DMS53 treated with DMSO at 0.1 percent for 48 hours (cell line): ENCODE measurements at regions not wholly inside any gene's neighbourhood (a gene's known extent, or its start where the extent isn't known, plus 50 kb on each side); places are given as distances from the start of the nearest gene placed in this dataset.

Source experiments
- DNase-seq: peaks from one replicate; lab custom pipeline; 2025; ENCODE audit not compliant: unreplicated experiment; lab: John Stamatoyannopoulos, UW

DNA sequence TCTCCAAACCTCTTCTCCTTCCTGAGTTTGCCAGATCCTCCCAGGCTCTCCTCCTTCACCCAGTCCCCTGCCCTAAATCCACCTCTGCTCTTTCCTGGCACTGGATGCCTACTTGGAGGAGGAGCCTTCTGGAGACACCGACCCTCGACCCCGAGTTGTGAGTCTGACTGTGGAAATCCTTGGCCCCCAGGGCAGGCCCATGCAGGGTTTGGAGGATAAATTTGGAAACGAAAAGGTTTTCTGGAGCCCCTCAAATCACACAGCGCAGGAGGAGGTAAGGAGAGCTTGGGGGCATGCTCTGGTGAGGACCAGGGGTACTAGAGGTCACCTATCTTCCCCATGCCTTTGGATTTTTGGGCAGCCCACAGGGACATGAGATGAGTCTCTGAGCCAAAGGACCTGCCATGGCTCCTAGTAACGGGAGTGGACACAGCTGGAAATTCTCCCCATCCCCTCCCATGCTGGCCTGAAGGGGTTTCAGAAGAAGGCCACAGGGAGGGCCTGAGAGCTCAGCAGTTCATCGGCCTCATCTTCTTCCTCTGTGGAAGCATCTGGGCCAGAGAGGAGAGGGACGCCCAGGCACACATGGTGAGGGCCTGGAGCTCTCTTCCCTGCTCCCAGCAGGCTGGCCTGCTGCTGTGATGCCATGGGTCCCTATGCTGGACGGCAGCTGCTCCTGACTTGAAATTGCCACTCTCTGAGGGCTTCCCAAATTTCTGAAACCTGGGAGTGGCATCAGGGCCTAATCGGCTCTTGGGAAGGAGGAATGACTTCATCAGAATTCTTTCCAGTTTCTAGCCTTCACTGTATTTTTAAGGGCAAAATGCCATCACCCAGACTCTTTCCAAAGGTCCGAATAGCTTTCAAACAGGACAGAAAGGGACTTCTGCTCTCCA is 68.6 kb upstream of the ITGA11 start:
- no peak for DNase-seq

DNA sequence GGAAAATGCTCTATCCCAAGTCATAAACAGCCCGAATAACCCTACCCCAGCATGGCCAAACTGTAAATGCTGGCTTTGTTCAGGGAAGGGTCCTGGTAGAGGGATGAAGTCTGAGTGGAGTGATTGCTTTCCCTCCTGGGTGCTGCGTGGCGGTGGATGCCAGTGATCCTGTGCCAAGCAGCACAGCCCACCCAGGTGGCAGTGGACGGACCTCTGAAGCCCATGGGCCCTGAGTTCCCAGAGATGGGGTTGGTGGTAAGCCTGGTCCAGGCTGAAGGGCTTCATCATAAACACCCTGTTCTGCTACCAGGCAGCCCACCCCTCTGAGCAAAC is 69.3 kb upstream of the ITGA11 start:
- no peak for DNase-seq

DNA sequence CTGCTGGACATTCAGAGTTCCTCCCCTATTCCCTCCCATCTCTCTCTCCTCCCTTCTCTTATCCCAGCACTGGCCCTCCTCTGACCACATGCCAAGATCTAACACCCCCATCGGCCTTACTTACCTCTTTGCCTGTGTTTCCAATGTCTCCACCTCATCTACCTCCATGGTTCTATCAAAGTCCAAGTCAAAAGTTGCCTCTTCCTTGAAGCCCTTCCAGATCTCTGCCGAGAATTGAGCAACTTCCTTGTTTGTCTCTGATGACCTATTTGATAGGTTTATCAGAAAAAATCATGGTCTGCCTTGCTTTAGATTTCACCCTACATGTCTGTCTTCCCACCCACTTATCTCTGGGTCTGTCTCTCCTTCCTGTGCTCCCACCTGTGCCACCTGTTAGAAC is 69.7 kb upstream of the ITGA11 start:
- no peak for DNase-seq

DNA sequence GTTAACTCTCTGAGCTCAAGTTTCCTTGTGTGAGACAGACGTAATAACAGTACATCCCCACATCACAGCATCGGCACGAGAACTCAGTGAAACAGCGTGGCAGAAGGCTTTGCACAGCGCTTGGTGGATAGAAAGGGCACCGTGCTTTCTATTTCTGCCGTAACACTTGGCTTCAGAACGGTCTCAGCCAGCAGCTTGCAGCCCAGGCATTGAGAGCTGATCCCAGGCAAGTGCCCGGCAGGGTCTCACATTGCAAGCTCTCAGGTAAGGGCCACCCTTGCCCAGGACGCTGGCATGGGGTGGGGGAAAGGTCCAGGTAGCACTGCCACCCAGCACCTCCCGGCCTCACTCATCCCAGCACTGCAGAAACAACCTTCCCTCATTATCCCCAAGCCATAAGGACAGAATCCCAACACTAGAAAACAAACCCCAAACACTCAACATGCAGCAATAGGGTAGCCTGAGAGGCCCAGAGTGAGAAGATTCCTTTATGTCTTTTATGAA is 70.5 kb upstream of the ITGA11 start:
- no peak for DNase-seq

DNA sequence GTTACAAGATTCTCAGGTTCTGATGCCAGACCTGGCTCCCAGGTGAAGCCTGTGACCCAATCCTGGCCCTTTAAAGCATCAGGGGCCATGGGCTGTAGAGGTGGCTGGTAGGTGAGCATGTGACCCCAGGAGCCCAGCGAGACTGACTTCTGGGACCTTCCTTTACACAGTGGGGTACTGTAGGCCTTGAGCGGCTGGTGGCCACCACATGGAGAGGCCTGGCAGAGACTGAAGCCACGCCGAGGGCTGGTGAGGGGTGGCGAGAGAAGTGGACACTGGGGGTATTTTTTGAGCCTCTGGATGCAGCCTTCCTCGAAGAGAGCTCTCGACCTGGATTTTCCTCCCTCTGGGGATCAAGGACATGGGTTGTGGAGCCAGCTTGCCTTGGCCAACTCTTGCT is 71.2 kb upstream of the ITGA11 start:
- DNase-seq = no peak

DNA sequence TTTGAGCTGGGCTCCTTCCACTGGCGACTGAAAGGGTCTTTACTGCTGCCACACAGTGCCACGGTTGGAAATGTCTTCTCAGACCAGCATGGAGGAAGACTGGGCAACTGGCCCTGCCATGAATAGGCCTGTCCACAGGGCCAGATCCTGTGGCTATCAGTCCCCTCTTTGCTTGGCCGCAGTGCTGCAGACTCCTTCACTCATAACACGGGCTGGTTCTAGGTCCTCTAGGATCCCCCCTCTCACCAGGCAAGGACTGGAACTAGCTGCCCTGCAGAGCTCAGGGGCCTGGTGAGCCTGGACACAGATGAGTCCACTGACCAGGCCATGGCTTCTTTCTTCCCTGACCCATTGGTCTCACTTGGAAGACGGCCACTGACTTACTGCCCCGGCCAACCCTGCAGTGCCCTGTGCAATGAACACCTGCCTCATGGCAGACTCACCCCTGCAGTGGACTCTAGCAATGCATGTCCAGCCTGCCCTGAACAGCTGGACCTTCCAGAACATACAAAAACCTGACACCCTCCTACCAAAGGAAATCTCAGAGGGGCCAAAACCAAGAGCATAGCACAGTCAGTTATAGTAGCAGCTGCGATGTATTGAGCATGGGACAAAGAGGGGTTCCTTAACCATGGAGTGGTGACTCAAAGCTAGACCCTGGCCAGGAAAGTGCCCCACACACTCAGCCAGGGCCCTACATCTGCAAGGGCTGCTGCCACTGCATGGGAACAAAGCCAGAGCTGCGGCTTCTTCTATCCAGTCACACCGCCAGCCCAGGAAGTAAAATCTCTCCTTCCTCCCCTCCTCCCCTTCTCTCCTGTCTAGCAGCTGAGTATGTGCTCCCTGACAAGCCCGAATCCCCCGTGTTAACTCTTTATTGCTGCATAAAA is 72.1 kb upstream of the ITGA11 start:
- no peak for DNase-seq

DNA sequence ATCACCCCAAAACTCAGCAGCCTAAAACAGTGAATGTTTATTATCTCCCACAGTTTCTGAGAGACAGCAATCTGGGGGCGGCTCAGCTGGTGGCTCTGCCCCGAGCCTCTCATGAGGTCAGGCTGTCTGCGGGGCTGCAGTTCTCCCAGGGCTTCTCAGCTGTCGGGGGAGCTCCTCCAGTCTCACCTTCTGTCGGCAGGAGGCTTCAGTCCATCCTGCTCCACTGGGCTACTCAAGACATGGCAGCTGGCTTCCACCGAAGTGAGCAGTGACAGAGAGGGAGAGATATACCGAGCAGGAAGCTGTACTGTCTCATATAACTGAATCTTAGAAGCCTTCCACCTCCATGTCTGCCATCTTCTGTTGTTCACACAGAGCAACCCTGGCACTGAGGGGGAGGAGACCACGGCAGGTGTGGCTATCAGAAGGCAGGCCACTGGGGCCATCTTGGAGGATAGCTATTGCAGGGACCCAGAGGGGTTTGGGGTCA is 72.8 kb upstream of the ITGA11 start:
- no peak for DNase-seq

DNA sequence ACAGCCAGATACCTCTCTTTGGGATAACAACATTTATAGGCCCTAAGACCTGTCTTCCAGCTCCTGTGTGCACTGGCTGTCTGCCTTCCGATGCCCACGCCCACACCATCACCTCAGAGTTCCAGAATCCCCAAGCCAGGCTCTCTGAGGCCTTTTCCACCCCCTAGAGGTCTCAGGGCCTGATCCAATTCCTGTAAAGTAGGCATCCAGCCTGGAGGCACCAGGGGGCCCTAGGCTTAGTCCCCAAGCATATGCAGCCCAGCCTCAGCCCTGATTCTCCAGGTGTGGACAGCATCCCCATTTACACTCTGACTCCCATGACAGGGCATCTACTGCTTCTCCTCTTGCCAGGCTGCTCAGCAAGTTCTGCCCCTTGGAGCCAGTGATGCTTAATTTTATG is 72.7 kb upstream of the CORO2B start:
- DNase-seq = no peak

DNA sequence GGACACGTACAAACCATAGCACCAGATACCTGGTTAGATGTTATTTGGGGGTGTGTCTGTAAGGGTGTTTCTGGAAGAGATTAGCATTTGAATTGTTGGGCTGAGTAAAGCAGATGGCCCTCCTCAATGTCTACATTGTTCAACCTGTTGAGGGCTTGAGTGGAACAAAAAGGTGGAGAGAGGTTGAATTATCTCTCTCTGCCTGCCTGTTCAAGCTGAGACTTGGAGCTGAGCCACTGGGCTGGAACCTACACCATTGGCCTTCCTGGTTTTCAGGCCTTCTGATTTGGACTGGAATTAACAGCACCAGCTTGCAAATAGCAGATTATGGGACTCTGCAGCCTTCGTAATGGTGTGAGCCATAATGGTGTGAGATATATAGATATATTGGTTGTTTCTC is 71.3 kb upstream of the CORO2B start:
- DNase-seq = no peak

DNA sequence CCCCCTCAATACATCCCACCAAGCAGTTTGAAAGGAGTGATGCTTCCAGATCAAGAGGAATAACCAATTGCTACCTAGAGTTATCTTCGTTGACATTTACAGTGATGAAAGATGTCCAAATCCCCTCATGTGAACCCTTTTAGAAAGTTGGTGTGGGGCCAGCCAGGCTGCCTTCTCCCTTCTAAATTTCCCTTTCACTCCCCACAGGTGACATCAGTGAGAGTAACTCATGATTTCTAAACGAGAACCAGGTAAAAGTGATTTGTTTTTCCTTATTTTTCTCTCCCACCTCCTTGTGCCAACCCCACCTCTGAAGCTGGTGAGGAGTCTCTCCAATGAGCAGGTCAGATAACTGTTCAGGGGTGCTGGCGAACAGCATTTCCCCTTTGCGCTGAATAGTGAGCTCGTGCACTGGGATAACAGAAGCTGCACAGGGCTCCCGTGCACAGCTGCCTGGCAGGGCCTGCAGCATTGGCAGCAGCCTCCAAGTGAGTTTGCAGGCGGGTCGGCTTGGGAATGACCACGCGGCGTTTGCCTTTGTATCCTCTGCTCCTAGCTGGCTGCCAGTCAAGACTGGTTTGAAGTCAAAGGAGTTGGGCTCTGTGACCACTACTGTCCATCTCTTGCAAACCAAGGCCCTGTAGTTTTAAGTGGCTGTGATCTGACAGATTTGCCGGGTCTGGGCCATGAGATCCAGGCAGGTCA is 70.2 kb upstream of the CORO2B start:
- DNase-seq = no peak

DNA sequence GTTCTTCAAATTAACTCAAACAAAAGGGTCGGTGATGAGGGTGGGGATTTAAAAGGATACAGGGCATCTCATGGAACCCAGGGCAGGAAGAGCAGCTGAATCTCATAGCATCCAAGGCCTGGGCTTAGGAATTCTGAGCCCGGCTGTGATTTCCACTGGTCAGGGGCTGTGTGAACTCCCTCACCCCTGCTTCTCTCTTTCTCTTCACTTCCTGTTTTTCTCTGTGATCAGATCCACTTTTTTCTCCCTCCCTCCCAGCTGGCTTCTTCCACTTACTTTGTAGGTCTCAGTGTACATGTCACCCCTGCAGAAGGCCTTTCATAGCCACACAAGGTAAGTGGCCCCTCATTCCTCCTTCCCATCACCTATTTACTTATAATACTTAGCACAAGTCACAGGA is 68.2 kb upstream of the CORO2B start:
- DNase-seq = no peak

DNA sequence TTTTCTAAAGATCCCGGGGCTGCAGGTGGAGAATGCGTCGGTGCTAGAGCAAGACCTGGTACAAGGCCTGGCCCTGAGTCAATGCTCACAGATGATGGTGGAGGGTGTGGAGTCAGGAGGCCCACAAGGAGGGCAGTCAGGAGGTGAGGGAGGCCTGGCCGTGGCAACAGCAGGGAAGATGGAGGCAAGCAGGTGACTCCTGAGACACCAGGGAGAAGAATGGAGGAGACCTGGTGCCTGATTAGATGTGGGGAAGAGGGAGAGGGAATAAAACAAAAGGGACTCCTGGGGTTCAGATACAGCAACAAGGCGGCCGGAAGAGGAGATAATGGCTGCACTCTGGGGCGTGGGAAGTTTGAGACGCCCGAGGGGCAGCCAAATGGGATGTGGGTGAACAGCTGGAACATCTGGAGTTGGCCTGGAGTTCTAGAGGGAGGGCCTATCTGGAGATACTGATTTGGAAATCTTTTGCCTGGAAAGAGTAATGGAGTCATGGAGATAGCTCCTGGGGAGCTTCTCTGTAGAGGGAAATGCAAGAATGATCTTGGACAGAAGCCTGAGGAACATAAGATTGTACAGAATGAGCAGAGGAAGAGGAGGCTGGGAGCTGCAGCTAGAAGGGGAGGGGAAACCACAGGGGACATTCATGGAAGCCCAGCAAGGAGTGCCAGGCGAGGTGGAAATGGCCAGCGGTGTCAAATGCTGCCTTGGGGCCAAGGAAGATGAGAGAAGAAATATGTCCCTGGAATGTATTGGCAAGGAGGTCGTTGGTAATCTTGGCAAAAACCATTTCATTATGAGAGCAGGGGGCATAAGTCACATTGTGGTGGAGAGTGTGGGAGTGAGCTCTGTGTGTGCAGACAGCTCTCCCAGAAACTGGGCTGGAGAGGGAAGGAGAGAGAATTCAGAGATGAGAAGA is 67.5 kb upstream of the CORO2B start:
- DNase-seq = no peak

DNA sequence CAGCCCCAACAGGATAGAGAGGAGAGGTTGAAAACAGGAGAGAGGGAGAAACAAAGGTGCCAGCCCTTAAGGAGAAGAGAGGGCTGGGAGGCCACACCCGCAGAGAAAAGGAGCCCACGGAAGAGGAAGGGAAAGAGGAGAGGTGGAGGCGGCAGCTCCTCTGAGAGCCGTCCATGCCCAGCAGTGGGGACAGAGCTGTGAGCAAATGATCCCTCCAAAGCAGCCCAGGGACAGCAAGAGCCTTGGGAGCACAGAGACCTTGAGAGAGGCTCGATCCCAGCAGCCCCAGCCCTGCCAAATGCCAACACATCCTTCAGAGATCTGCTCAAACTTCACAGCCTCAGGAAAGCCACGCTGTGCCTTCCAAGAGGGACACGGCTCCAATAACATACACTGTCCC is 66.7 kb upstream of the CORO2B start:
- no peak for DNase-seq

DNA sequence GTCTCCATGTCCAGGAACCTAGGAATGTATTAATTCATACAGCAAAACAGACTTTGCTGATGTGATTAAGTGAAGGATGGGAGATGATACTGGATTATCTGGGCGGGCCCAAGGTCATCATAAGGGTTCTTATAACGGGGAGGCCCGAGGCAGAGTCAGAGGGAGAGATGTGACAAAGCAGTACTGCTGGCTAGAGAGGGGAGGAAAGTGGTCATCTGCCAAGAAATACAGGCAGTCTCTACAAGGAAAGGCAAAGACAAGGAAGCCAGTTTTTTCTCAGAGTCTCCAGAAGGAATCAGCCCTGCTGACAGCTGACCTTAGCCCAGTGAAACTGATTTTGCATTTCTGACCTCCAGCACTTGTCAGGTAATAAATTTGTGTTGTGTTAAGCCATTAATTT is 66.2 kb upstream of the CORO2B start:
- DNase-seq = no peak

DNA sequence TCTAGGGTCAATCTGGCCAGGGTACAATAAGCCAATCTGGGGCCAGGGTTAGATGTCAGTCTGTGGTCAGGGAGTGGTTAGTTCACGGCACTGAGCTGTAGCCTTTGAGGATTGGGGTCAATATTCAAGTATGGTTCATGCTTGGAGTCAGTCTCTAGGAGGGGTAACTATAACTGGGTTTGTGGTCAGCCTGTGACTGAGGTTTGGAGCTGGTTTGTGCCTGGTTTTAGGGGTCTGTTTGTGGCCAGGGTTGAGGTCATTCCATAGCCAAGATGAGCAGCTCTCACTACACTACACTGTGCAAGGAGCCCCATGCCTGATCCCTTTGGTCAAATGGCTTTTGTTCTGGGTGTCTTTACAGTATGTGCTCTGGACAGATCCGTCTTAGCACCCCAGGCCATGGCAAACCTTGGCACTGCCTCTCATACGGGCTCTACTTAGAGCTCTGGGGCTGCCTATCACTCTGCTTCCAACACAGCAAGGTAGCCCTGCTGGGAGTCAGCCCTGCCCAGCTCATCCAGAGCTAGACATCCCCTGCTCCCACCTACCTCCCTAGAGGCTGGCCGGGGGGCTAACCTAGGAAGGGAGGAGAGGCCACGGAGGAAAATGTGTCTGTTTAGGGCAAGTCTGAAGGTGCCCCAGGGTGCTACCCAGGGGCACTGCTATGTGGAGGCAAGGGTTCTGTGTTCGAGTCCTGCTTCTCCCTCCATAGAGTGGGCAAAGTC is 63.3 kb upstream of the CORO2B start:
- no peak for DNase-seq

DNA sequence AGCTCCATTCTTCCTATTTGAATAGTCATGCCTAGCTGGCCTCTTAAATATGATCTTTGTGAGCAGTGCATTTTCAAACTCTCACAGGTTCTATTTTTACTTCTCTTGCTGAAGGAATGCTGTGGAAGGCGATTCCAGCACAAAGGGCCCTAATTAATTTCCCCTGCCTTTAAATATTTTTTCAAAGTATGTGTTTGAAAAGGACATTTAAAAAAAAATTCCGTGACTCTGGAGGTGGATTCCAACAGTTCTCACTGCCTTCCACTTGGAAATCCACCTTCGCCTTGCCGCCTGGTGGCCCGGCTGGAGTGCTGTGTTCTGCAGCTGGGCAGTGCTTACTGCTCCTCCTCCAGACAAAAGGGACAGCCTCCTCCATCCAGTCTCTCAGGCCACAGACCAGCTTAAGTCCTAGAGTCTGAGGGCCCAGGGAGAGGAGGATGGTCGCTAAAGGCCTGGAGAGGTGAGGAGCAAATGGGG is 61.5 kb upstream of the CORO2B start:
- no peak for DNase-seq

DNA sequence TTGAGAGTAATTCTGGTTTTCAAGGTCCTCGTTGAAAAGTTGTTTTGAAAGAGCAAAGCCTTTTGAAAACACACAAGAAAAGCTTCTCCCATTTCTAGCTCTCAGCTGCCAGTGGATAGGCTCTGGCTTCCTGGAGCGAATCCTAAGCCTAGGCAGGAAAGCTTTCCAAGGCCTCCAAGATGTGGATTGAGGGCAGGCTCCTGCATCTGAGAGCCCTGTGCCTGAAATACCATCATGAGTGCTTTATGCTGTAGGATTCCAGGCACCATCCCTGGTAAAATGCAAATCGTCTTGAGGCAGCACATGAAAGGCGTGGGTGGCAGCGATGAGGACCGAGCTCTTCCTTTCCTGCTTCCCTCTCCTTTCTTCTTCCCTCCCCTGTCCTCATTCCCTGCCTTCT is 60.7 kb upstream of the CORO2B start:
- no peak for DNase-seq

DNA sequence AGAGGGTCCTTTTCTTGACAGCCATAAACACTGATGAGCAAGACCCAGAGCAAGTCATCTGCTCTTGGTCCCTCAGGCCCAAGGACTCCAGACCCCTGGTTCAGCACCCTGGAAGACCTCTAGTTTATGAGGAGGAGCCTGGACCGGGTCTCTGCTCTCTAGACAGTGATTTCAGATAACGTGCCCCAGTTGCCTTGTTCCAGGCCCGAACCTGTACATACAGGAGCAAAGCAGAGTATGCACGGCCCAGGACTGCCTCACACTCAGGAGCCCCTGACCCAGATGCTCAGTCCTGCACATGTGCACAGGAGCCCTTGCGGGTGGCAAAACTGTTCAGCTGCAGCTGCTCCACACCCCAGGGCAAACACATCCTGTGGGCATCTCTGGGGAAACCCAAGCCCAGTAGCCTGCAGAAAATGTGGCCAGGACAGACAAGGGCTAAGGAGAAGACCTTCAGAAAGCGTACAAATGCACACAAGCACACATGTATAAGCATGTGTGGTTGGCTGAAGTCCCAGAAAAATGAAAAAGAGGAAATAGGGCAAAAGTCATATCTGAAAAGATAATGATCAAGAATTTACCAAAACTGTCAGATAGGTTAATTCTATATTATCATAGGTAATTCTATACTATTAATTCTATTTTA is 59.9 kb upstream of the CORO2B start:
- DNase-seq = no peak
